Endothelial cell of umbilical vein (primary cell): ENCODE measurements at regions not wholly inside any gene's neighbourhood (a gene's known extent, or its start where the extent isn't known, plus 50 kb on each side); places are given as distances from the start of the nearest gene placed in this dataset.

Experiments
- BruUV-seq: library from RNA; stranded (reverse); fragments of 400-500 nt; replicated peaks from 2 replicates; lab custom pipeline; 2021; lab: Mats Ljungman, UMichigan
- CTCF ChIA-PET: fragments of 300-600, 350-600 bp; sonication (Branson Sonifier 250); formaldehyde crosslinking; loops from one replicate; lab custom pipeline; 2021; ENCODE audit warnings: antibody characterized with exemption, inconsistent platforms; lab: Charles Lee
- POLR2A ChIA-PET: fragments of 300-600, 350-600 bp; sonication (Branson Sonifier 250); formaldehyde crosslinking; loops from one replicate; lab custom pipeline; 2021; ENCODE audit warnings: antibody characterized with exemption, inconsistent platforms; lab: Charles Lee
- DNase-seq: peaks from one replicate; pipeline ENCODE4 v3.0.0-alpha.2; 2011; ENCODE audit warnings: low read depth, low spot score
- FAIRE-seq: peaks from 2 replicates; lab custom pipeline; 2011; peaks lifted over from hg19 to GRCh38; lab: Jason Lieb, UNC
- H2AFZ ChIP-seq: 2 replicates; pipeline ENCODE4 v1.6.0; 2012; ENCODE audit warnings: low read depth, low read length, control low read depth, inconsistent platforms
- H3K27ac ChIP-seq: 2 replicates; pipeline ENCODE4 v1.5.1; 2011; ENCODE audit warnings: low read depth, mild to moderate bottlenecking, control low read depth, low read length, moderate library complexity; ENCODE audit not compliant: insufficient read depth
- H3K27me3 ChIP-seq, 2 experiments: 2 replicates each; pipeline versions ENCODE4 v1.6.0 to v1.6.1; 2011; ENCODE audit warnings: low read length in 2 of 2, mixed read lengths in 1 of 2; ENCODE audit not compliant: control insufficient read depth in 2 of 2, insufficient read depth in 2 of 2
- H3K36me3 ChIP-seq, 2 experiments: 2 replicates in 1 of 2; 3 replicates in 1 of 2; pipeline ENCODE4 v1.5.1; 2011; ENCODE audit warnings: low read length in 2 of 2, mild to moderate bottlenecking in 1 of 2, moderate library complexity in 1 of 2; ENCODE audit not compliant: control insufficient read depth in 2 of 2, insufficient read depth in 2 of 2; ENCODE audit errors: extremely low read depth in 1 of 2
- H3K4me1 ChIP-seq: 3 replicates; pipeline ENCODE4 v1.5.1; 2011; ENCODE audit warnings: mild to moderate bottlenecking, low read length; ENCODE audit not compliant: control insufficient read depth, insufficient read depth; ENCODE audit errors: extremely low read depth
- H3K4me2 ChIP-seq: 2 replicates; pipeline ENCODE4 v1.6.1; 2011; ENCODE audit warnings: low read length, control low read depth, mixed read lengths; ENCODE audit not compliant: insufficient read depth
- H3K4me3 ChIP-seq, 3 experiments: fragments of 200-600 bp in 1 of 3; sonication (generic), shearing (Covaris generic) in 1 of 3; replicated peaks in 1 of 3; 2 replicates each; pipeline ENCODE4 v1.5.1; 2011 to 2016; ENCODE audit warnings: control low read depth in 3 of 3, low read length in 3 of 3, mild to moderate bottlenecking in 2 of 3, inconsistent platforms in 1 of 3, low read depth in 1 of 3, moderate library complexity in 1 of 3; ENCODE audit not compliant: insufficient read depth in 1 of 3
- H3K79me2 ChIP-seq: 2 replicates; pipeline ENCODE4 v1.6.0; 2012; ENCODE audit warnings: low read length, inconsistent platforms; ENCODE audit not compliant: control insufficient read depth, insufficient read depth
- H3K9ac ChIP-seq: replicated peaks from 2 replicates; pipeline ENCODE3; 2011; ENCODE audit warnings: low read length, control low read depth; ENCODE audit not compliant: insufficient read depth; ENCODE audit errors: extremely low read depth
- H3K9me1 ChIP-seq: replicated peaks from 3 replicates; pipeline ENCODE4 v1.6.0; 2011; ENCODE audit warnings: mild to moderate bottlenecking, low read length; ENCODE audit not compliant: control insufficient read depth, insufficient read depth; ENCODE audit errors: extremely low read depth
- H3K9me3 ChIP-seq: replicated peaks from 2 replicates; pipeline ENCODE4 v1.5.1; 2012; ENCODE audit warnings: low read length, inconsistent platforms; ENCODE audit not compliant: control insufficient read depth, insufficient read depth
- H4K20me1 ChIP-seq: replicated peaks from 2 replicates; pipeline ENCODE3; 2011; ENCODE audit warnings: mild to moderate bottlenecking, low read length; ENCODE audit not compliant: control insufficient read depth, insufficient read depth; ENCODE audit errors: extremely low read depth
- CTCF ChIP-seq, 2 donors: IDR thresholded peaks; 1 replicate in 1 of 2; 2 replicates in 1 of 2; pipeline ENCODE4 v1.5.1; 2011; ENCODE audit warnings: low read length in 2 of 2, mild to moderate bottlenecking in 2 of 2, moderate library complexity in 2 of 2, control low read depth in 1 of 2, inconsistent platforms in 1 of 2, low read depth in 1 of 2; ENCODE audit not compliant: insufficient read depth in 1 of 2; ENCODE audit errors: extremely low read depth in 1 of 2
- EZH2 ChIP-seq: IDR thresholded peaks from 2 replicates; pipeline ENCODE4 v1.6.1; 2012; ENCODE audit warnings: borderline replicate concordance, low read depth, mild to moderate bottlenecking, moderate library complexity, low read length, inconsistent platforms; ENCODE audit not compliant: severe bottlenecking
- FOS ChIP-seq: IDR thresholded peaks from 2 replicates; pipeline ENCODE4 v1.6.1; 2011; ENCODE audit warnings: mild to moderate bottlenecking, low read length, moderate library complexity, borderline replicate concordance; ENCODE audit not compliant: insufficient read depth
- GATA2 ChIP-seq: IDR thresholded peaks from 2 replicates; pipeline ENCODE4 v1.7.0; 2011; ENCODE audit warnings: low read depth, mild to moderate bottlenecking, moderate library complexity, mixed read lengths, low read length; ENCODE audit not compliant: insufficient read length, insufficient read depth
- JUN ChIP-seq: IDR thresholded peaks from 2 replicates; pipeline ENCODE4 v1.6.1; 2011; ENCODE audit warnings: borderline replicate concordance, low read depth; ENCODE audit not compliant: insufficient read length, insufficient read depth
- MYC ChIP-seq: IDR thresholded peaks from one replicate; pipeline ENCODE4 v1.6.1; 2011; ENCODE audit warnings: mild to moderate bottlenecking, low read depth, low read length
- POLR2A ChIP-seq: IDR thresholded peaks from 2 replicates; pipeline ENCODE4 v1.6.1; 2012; ENCODE audit warnings: low read depth, mild to moderate bottlenecking, control low read depth, low read length
- POLR2AphosphoS5 ChIP-seq: IDR thresholded peaks from 2 replicates; pipeline ENCODE4 v1.6.1; 2012; ENCODE audit warnings: low read depth, mild to moderate bottlenecking, control low read depth, low read length, moderate library complexity; ENCODE audit not compliant: insufficient read depth
- dilution Hi-C: fragments of 300-500 bp; cut with MboI; formaldehyde crosslinking; loops from one replicate; pipeline ENCODE4 v1.15.0; 2019; ENCODE audit warnings: low sequenced_read_pairs; ENCODE audit not compliant: extremely low pct_ligation_motif_present
- intact Hi-C: fragments of 100-400 bp; cut with micrococcal nuclease; formaldehyde crosslinking; loops from one replicate; pipeline ENCODE4 v1.10.0; 2022
- TF ChIP-seq, protein P1 (sequence below): IDR thresholded peaks from 2 replicates; pipeline ENCODE4 v1.6.1; 2011; ENCODE audit not compliant: insufficient read depth, insufficient read length

- no peak overlapping the region for H3K4me3 ChIP-seq
- no peak overlapping the region for H3K27ac ChIP-seq
- no peaks in the 10 kb centered on the region for H4K20me1 ChIP-seq
- H3K9me1 ChIP-seq: no peaks in the 10 kb centered on the region
- dilution Hi-C loops (no loop called here), intact Hi-C loops (no loop called here)
- H3K27me3 ChIP-seq: no peaks in the 10 kb centered on the region
- no TSS peak for BruUV-seq
- no peak overlapping the region for H3K9ac ChIP-seq
- POLR2A ChIA-PET: no interaction called here
- FAIRE-seq: no peak
- TF ChIP-seq POLR2A (no peak), JUN (no peak), FOS (no peak), MYC (no peak), CTCF (IDR thresholded peaks at IDR 0.05; ENCODE audit: extremely low read depth in 1 of 2, insufficient read depth in 1 of 2, low read depth in 1 of 2, low read length in 2 of 2) (no peak), EZH2 (no peak), GATA2 (no peak), POLR2AphosphoS5 (no peak)
- TF ChIP-seq, protein P1, sequence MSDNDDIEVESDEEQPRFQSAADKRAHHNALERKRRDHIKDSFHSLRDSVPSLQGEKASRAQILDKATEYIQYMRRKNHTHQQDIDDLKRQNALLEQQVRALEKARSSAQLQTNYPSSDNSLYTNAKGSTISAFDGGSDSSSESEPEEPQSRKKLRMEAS: no peak
- no peaks in the 10 kb centered on the region for H3K4me1 ChIP-seq
- no peaks in the 10 kb centered on the region for H3K79me2 ChIP-seq
- DNase-seq: no peak
- no peak overlapping the region for H3K4me2 ChIP-seq
- H3K36me3 ChIP-seq: no peaks in the 10 kb centered on the region
- no peaks in the 10 kb centered on the region for H3K9me3 ChIP-seq
- H2AFZ ChIP-seq: no peak overlapping the region
- CTCF ChIA-PET: no interaction called here
These were observed 725.7 kb upstream of the TENM3 start for GRCh38 chr4:181517491-181517890.
